GM18867 (cell line): ENCODE measurements at regions not wholly inside any gene's neighbourhood (a gene's known extent, or its start where the extent isn't known, plus 50 kb on each side); places are given as distances from the start of the nearest gene placed in this dataset.

Source experiments
- ATAC-seq: cut with Tn5 transposase; IDR thresholded peaks from one replicate; pipeline ENCODE4 v1.9.1; 2021; ENCODE audit warnings: mild to moderate bottlenecking, moderate library complexity; ENCODE audit not compliant: unreplicated experiment

DNA sequence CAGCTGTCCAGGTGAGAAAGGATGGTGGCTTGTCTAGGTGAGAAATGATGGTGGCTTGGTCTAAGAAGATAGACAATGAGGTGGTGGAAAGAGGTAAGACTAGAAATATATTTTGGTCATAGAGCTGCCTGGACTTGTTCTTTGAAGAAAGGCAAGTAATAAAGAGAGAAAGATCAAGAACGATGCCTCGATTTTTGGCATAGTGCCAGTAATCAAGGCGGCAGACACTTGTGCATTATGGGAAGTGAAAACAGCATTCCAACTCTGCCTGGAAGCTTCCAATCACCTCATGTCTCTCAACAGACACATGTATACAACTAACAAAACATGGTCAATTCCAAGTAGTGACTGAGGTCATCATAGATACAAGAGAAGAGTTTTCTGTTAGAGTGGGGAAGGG lies 423.8 kb upstream of the NRP1 start:
- no peak for ATAC-seq

DNA sequence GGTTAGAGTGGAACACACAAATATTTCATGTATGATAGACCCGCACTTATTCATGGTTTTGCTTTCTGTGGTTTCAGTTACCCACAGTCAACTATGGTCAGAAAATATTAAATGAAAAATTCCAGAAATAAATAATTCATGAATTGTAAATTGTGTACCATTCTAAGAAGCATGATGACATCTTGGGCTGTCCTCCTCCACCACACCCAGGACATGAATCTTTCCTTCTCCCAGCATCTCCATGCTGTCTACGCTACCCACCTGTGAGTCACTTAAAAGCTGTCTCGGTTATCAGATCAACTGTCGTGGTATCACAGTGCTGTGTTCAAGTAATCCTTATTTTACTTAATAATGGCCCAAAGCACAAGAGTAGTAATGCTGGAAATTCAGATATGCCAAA lies 419.6 kb upstream of the NRP1 start:
- ATAC-seq = no peak

DNA sequence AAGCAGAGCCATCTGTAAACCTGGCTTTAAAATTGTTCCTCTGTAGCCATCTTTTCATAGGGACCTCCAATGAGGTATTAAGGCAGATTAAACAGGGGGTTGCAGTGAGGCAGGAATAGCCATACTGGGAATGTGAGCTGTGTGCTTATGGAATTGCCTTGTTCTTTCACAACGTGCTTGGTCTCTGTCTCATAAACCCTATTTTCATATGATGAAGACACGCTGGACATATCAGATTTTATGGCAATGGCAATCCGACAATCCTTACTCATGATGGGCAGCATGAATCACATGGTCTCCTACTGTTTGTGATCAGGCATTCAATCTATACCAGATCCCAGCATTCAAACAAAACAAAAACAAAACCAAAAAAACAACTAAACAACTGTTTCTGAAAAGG lies 418.9 kb upstream of the NRP1 start:
- ATAC-seq = no peak

DNA sequence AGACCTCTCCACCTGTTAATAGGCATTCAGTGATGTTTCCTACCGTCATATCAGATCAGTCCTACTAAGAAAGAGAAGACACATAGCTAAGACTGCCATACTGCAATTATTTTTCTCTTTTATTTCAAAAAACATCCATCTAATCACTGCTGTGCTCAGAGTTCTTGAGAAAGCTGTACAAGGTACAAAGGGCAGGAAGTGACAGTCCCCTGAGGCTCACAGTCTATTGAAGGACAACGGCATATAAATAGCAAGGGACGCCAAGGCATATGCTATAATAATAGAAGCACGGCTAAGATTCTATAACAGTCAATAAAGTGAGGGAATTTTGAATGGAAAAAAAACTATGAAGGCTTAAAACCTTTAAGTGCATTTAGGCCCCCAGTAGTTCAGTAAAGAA lies 415.3 kb upstream of the NRP1 start:
- no peak for ATAC-seq

DNA sequence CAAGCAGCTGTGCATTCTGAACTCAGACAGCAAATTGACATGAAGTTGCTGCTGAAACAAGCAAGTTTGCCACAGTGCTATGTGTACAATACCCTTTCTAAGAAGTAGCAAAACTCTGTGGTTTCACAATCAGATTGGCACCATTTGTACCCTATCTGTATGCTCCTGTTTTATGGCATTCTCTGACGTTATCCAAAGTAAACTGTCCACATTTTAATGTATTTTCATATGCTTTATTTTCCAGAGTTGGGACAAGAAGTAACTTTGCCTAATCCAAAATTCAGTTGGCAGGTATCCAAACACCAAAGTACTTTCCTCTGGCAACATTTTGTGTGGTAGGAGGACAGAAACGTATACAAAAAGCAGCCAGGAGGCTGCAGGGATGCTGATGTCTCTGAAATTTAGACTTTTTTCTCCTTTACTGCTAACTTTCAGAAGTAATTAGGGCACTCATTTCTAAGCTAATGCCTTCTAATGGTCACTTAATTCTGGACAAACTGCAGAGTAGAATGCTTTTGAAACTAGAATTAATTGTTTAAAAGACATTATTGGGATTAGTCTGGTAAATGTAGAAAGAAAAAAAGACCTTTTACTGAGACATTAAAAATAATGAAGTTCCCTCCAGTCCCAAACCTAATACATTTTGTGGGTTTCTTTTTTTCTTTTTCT lies 414.7 kb upstream of the NRP1 start:
- no peak for ATAC-seq

DNA sequence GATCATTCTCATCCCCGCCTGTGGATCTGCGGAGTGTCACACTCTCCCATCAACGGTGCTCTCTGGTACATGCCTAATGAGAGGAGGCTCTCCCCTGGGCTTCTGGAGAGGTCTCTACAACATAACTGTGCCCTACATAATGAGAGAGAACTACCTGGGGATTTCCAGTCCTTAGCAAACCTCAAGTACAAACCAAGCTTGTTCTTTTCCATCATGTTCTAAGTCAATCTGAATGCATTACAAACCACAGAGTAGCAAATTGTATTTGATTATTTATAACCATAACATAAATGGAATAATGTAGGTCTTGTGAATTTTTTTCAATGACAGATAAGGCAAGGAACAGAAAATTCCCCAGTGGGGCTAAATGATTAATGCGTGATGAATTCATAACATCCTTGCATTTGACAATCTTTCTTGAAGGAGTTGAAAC lies 412.4 kb upstream of the NRP1 start:
- no peak for ATAC-seq

DNA sequence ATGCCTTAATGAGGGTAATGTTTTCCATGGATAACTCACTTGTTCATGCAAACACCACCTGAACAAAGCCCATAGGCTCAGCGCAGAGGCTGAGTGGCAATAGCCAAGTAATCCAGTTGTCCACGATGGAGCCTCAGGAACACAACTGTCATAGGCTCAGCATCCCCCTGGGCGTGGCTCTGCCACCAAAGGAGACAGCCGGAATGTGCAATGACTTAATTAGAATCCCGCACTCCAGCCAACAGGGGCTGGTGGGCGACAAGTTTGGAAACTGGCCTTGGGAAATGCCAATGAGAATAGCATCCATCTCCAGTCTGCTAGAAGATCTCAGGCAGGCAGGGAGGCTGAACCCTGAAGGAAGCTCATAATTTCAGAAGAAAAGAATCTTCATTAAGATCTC lies 411.7 kb upstream of the NRP1 start:
- no peak for ATAC-seq

DNA sequence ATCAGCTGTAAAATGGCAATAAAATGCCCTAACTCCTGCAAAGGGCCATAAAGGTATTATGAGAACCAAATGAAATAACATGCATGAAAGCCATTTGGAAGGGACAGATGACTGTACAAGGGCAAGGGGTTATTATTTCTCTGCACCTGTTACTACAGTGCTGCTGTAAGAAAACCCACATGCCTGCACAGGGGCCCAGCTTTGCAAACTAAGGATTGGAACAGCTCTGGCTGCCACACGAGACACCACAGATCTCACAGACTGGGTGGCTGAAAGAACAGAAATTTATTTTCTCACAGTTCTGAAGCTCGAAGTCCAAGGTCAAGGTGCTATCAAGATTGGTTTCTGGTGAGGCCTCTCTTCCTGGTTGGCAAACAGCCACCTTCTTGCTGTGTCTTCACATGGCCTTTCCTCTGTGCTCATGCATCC lies 409.0 kb upstream of the NRP1 start:
- ATAC-seq = peak; percentile 87

DNA sequence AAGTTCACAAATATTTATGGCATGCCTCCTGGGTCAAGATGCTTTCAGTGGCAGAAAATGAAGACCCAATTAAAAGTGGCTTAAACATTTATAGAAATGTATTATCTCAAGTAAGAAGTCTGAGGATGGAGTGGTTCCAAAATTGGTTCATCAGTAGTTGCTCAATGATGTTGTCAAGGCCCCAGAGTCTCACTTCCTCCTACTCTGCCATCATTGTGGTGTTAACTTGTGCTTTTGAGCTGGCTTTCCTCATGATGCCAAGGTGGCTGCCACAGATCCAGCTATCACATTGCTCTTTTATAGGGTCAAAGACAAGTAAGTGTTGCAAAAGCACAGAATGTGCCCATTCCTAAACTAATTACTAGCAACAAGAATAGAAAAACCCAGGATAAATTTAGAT lies 404.6 kb upstream of the NRP1 start:
- no peak for ATAC-seq

DNA sequence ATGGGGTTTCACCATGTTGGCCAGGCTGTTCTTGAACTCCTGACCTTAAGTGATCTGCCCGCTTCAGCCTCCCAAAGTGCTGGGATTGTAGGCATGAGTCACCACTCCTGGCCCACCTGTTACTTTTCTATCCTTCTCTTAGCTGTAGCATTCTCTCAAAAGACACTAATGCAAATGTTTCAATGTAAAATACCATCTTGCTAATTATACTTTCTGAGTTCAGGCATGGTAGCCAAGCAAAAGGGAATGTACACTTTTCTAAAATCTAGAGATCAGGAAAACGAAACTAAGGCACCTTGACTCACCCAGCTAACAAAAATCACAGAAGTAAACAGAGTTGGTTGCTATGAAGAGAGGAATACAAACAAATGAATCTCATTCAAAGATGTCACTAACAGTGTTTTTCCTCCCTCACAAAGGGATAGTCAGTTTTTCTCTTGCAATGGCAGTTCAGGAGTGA lies 401.0 kb upstream of the NRP1 start:
- ATAC-seq = peak; percentile 46

DNA sequence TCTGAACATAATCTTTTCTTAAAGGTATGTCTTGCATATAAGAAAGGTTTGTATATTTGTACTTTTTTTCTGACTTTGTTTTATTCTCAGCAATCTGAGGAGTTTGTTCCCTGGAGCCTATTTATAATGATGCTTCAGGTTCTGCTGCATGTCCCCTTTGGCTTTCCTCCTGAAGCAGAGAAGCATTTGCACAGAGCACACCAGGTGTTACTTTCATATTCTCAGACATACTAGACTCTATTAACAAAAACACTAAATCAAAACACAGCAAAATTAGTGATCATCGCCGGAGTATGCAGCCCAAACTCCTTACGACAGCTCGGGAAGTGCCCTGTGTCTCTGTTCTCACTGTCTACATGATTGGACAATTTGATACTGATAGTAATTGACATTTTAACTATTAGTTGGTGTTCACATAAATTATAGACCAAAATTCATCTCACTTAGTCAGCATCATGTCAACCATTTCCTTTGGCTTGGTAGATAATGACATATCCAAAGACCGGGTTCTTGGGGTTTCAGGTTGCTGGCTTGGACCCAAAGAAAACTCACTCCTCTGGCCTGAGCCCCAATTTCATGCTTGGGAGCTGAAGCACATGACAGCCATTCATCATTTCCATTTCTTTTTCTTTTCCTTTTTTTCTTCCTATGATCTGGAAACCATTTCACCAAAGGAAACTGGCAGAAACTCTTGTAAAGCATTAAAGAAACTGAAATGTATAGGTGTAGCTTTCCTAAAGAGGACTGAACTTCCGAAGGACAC lies 400.1 kb upstream of the NRP1 start:
- peak; percentile 65 for ATAC-seq

DNA sequence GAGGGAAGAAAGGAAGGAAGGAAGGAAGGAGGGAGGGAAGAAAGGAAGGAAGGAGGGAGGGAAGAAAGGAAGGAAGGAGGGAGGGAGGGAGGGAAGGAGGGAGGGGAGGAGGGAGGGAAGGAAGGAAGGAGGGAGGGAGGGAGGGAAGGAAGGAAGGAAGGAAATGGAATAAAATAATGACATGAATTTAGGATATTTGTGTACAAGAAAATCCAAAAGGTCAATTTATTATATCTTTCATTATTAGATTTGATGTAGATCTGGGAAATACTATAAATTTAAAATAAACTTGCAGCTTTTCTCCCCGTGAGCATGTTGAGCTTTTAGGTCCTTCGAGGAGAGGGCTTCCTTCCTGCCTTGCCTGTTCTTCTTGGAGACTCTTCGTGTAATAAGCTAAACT lies 398.6 kb upstream of the NRP1 start:
- no peak for ATAC-seq

DNA sequence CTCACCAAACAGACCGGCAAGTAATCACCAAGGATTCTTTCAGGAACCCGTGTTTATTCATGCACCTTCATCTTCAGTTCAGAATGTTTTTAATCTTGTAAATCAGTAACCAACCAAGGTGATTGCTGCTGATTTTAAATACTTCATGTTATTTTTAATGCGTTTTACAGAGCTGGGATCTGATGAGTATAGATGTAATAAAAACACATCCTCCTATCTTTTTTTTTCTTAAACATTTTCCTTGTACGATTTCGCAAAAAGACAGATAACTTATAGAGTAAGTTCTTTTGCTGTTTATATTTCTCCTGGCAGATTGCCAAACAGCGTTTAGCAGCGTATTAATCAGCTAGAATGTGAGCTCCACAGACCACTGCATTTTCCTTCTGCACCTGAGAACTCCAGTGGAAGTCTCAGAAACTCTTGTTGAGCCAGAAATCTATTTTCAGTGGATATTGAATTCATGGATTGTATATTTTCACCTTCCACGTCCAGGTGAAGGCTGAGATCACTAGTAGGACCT lies 397.8 kb upstream of the NRP1 start:
- no peak for ATAC-seq

DNA sequence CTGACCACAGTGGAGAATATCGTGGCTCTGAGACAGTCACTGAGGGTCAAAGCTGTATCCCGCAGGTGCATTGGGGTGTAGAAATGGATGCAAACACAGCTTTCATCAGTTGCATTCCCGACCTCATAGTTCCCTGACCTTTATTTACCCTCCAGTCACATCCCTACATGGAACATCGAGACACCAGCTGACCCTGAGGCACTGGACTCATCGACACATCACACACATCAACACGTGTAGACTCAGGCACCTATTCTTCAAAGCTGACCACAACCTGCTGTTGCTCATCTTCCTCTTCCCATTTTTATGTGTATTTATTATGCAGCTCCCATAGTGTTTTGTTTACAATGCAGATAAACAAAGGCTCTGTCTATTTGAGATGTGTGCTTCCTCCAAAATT lies 396.9 kb upstream of the NRP1 start:
- no peak for ATAC-seq

DNA sequence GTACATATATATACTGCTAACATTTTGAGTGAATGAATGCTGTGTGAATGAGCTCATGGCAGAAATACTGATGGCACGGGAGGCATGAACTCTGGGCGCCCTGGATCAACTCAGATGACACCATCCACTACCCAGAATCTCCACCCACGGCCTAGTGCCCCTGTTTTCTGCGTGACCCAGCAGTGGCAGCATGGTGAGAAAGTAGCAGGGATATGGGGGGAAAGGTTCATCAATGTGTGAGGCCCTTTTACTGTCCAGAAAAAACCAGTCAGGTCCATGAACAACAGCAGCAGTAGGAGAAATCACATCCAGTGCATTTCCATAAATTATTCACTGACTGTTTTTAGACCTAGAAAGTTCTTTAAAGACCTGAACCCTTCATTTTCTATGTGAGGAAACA lies 391.0 kb upstream of the NRP1 start:
- no peak for ATAC-seq

DNA sequence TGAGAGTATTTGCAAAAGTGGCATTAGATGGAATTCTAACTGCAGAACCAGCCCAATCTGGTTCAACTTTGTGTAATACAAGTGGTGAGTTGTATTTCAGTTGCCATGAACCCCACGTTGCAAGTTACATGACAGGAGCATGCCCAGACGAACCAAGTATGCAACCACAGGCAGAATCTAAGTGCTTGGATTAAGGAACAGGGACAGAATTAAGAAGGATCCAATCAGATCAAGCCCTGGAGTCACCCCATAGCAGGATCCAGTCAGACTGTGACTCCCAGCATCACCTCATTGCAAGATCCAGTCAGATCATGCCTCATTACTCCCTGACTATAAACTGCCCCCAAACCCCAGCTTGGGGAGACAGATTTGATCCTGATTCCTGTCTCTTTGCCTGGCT lies 388.7 kb upstream of the NRP1 start:
- no peak for ATAC-seq

DNA sequence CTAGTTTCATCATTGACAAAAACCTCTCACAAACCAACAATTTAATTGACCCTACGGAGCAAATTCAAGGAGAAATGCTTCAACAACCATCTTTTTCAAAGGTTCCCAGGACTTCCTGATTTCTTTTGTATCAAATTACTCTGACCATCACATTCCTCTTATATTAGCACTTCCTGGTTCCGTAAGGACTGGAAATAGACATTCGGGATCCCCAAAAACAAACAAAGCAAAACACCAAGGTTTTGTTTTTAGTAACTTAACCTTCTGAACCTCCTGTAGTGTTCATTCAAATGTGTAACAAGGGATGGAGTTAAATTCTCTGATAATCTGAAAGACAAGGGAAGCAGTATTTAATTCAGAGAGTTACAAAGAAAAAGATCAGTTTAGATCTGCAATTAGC lies 387.6 kb upstream of the NRP1 start:
- no peak for ATAC-seq

DNA sequence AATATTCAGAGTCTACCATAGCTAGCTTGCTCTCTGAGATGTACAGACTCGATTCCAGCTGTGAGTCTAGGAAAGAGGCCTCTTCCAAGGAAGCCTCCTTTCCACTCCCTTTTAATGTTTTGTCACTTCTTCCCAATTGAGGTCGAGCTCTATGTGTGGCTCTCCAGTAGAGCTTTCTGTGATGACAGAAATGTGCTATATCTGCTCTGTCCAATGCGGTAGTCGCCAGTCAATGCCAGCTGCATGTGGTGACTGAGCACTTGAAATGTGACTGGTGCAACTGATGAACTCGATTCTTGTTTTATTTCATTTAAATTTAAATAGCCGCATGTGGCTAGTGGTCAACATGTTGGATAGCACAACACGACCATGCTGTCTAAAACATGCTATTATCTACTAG lies 387.0 kb upstream of the NRP1 start:
- ATAC-seq = no peak

DNA sequence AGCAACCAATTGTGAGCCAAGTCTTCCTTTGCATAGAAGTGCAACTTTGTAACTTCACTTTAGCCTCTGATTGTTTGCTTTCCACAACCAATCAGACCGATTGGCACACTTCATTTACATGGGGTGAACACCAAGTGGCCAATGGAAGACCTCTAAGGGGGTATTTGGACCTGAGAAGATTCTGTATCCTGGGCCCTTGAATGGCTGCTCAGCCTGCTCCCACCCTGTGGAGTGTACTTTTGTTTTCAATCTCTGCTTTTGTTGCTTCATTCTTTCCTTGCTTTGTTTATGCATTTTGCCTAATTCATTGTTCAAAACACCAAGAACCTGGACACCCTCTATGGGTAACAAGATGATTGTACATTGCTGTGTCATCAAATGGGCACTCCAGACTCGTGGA lies 385.7 kb upstream of the NRP1 start:
- no peak for ATAC-seq

DNA sequence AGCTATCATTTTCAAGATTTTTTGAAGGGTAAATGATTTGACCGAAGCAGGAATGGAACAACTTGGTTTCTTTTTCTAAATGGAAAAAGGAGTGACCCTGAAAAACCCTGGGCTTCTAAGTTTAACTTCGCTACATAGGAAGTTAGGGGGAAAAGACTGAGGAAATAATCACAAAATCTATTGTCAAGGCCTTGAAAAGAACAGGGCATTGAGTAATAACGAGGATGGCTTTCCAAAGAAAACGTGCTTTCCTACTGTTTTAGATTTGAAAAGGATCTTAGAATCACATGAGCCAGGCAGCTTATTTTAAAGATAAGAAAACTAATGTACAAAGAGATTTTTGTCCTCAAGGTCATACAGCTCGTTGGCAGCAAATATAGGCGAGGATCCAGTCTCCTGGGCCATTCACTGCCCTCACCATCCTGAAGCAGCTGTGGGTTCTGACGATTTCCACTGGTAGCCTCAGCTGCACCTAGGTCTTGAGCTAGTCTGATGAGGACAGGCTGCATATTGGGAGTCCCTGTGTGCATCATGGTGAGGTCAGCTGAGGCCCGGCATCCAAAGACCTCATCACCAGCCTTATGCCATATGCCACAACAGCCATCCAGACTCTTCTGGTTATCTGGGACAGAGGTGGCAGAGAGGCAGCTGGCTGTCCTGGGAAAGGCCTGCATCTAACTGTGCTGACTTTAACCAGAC lies 384.7 kb upstream of the NRP1 start:
- ATAC-seq = no peak

DNA sequence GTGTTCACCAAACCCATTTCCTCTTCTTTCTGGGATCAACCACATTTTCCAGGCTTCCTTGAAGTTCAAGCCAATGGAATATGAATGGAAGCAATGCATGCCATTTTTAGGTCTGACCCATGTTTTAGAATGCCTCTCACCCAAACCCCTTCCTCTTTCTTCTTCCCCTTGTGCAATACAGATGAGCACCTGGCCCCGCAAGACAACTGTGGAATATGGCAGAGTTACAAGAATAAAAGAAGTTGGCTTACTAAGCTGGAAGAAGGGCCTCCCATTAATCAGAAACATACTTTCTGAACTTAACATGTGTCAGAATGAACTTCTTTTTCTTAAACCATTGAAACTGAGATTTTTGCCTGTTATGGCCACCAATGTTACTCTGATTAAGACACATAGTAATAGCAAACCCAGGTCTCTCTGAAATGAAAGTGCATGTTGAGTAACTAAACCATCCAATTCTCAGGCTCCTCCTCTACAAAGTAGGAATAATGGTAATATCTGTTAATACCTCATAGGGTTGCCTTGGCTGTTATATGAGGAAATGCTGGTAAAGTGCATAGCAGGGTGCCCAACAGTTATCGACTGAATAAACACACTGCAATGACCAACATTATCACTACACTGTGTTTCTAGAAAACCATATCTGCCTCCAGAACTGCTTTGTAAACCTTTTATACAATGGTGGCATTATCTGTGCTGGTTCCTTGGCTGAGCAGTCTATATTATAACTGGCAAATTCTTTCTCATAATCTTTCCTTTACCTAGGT lies 382.2 kb upstream of the NRP1 start:
- ATAC-seq = peak; percentile 59
